GM06990 (cell line): ENCODE measurements at regions not wholly inside any gene's neighbourhood (a gene's known extent, or its start where the extent isn't known, plus 50 kb on each side); places are given as distances from the start of the nearest gene placed in this dataset.

ENCODE experiments used
- DNase-seq: peaks from one replicate; pipeline ENCODE4 v3.0.0-alpha.2; 2011; ENCODE audit not compliant: insufficient read length; ENCODE audit errors: extremely low read depth
- H3K27me3 ChIP-seq: replicated peaks from 2 replicates; pipeline ENCODE4 v1.6.0; 2011; ENCODE audit warnings: low read length; ENCODE audit not compliant: control insufficient read depth, insufficient read depth
- H3K36me3 ChIP-seq: 2 replicates; pipeline ENCODE4 v1.5.1; 2011; ENCODE audit warnings: low read length; ENCODE audit not compliant: control insufficient read depth, insufficient read depth
- H3K4me3 ChIP-seq: replicated peaks from 2 replicates; pipeline ENCODE4 v1.5.1; 2011; ENCODE audit warnings: low read depth, mild to moderate bottlenecking, control low read depth, low read length
- TF ChIP-seq, protein P1 (sequence below): IDR thresholded peaks from 2 replicates; pipeline ENCODE4 v1.5.1; 2011; ENCODE audit warnings: low read length, control low read depth, mild to moderate bottlenecking, inconsistent platforms; ENCODE audit not compliant: insufficient read depth, poor library complexity, severe bottlenecking

DNA sequence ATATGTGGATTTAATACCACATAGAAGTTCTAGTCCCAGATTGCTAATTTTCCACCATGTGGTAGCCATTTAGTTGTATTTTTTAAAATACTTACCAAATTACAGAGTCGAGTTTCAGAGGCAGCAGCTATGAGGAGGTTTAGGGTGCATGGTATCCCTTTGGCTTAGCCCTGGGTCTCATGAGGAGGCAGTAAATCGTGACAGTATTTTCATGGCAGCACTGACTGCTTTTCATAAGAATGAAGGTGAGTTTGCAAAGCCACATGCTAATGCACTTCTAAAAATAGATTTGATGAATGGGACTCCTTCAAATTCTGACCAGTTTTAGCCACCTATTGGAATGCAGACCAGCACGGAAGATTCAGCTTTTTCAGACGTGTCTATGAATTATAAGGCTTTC lies 114.0 kb upstream of the FRG1 start:
- no peak for DNase-seq
- no peak overlapping the region for H3K4me3 ChIP-seq
- no peaks in the 10 kb centered on the region for H3K27me3 ChIP-seq
- TF ChIP-seq, protein P1, sequence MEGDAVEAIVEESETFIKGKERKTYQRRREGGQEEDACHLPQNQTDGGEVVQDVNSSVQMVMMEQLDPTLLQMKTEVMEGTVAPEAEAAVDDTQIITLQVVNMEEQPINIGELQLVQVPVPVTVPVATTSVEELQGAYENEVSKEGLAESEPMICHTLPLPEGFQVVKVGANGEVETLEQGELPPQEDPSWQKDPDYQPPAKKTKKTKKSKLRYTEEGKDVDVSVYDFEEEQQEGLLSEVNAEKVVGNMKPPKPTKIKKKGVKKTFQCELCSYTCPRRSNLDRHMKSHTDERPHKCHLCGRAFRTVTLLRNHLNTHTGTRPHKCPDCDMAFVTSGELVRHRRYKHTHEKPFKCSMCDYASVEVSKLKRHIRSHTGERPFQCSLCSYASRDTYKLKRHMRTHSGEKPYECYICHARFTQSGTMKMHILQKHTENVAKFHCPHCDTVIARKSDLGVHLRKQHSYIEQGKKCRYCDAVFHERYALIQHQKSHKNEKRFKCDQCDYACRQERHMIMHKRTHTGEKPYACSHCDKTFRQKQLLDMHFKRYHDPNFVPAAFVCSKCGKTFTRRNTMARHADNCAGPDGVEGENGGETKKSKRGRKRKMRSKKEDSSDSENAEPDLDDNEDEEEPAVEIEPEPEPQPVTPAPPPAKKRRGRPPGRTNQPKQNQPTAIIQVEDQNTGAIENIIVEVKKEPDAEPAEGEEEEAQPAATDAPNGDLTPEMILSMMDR: no peak
- H3K36me3 ChIP-seq: no peaks in the 10 kb centered on the region

DNA sequence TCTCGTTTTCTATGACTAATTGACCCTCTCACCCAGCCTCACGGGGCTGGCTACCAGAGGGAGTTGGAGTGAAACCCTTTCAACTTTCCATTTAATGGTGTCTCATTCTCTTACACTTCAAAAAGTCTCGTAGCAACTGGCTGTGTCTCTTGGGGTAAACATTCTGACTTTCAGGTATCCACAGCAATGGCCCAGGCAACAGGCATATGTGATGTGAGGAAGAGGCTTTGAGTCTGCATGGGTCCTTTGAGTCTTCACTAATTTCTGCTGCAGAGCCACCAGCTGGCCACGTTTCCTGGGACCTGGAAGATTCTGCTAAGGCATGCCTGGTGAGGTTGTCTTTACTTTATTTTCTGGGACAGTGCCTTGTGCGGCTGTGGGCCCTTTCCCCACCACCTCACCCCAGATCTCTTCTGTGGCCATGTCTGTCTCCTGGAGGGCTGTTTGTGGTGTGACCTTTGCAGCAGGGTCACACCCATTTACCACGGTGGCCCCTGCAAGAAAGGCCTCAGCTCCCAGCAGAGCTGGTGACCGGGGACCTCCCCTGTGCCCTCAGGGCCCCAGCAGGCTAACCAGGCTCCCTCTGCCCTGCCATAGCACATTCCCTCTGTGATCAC lies 112.5 kb upstream of the FRG1 start:
- TF ChIP-seq, protein P1: no peak
- Histone ChIP-seq H3K36me3 (no peaks in the 10 kb centered on the region), H3K27me3 (no peaks in the 10 kb centered on the region), H3K4me3 (no peak overlapping the region)
- no peak for DNase-seq

GRCh38 chr4:189832528-189832927 lies 108.1 kb upstream of the FRG1 start:
- DNase-seq: no peak
- H3K36me3 ChIP-seq: no peaks in the 10 kb centered on the region
- TF ChIP-seq, protein P1: no peak
- no peak overlapping the region for H3K4me3 ChIP-seq
- no peaks in the 10 kb centered on the region for H3K27me3 ChIP-seq

DNA sequence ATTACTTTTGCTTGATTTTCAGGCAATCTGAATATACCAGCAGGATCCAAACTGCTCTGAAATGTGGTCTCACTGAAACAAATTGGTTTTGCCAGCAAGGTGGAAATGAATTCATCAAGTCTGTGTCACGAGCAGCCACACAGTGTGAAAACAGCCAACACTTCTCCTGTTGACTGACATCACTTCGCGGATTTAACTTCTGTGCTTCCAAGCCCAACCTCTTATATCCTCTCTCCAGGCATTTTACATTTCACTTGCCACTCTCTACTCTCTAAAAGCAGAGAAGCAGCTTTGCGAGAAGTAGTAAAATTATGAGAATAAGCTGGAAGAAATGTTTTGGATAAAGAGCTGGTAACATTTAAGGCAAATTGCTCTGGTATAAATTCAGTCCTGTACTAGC lies 106.1 kb upstream of the FRG1 start:
- Histone ChIP-seq H3K4me3 (no peak overlapping the region), H3K36me3 (no peaks in the 10 kb centered on the region), H3K27me3 (no peaks in the 10 kb centered on the region; the same call in 1 of the 2 replicates)
- TF ChIP-seq, protein P1: no peak
- no peak for DNase-seq

- no peaks in the 10 kb centered on the region; the same call in 1 of the 2 replicates for H3K27me3 ChIP-seq
- no peaks in the 10 kb centered on the region for H3K36me3 ChIP-seq
- no peak overlapping the region for H3K4me3 ChIP-seq
- DNase-seq: no peak
- TF ChIP-seq, protein P1: no peak
These were observed 105.2 kb upstream of the FRG1 start for GRCh38 chr4:189835505-189835904.

- TF ChIP-seq, protein P1: no peak
- DNase-seq: no peak
- no peaks in the 10 kb centered on the region for H3K36me3 ChIP-seq
- no peaks in the 10 kb centered on the region; the same call in 1 of the 2 replicates for H3K27me3 ChIP-seq
- no peak overlapping the region for H3K4me3 ChIP-seq
These were observed 103.2 kb upstream of the FRG1 start for GRCh38 chr4:189837471-189837870.
